ENCODE measurements at regions not wholly inside any gene's neighbourhood (a gene's known extent, or its start where the extent isn't known, plus 50 kb on each side); places are given as distances from the start of the nearest gene placed in this dataset.

GRCh38 chr2:173817582-173817981, 147.6 kb downstream of the SP3 start:
- TF ChIP-seq ZNF274 (IDR thresholded peaks at IDR 0.05; ENCODE audit: low read depth, low read length) (no peak), YY1 (IDR thresholded peaks at IDR 0.05; ENCODE audit: insufficient read depth, insufficient read length) (no peak)
